ENCODE measurements at regions not wholly inside any gene's neighbourhood (a gene's known extent, or its start where the extent isn't known, plus 50 kb on each side); places are given as distances from the start of the nearest gene placed in this dataset.

DNA sequence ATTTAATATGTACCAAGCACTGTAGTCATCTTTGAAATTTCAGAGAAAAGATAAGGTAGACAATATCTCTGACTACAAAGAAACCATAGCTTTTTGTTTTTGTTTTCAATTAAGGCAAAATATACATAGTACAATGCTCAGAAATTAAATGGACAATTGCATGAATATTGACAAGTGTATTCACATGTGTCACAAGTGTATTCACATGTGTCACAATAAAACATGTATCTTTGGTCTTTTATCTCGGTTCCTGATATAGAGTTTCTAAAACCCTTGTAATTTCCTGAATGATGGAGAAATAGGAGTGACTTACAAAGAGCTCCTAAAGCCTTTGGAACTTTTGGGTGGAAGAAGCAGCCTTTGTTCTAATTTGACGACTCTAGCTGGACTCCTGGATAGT, 756.4 kb downstream of the EPHA4 start:
- TF ChIP-seq, protein P1, sequence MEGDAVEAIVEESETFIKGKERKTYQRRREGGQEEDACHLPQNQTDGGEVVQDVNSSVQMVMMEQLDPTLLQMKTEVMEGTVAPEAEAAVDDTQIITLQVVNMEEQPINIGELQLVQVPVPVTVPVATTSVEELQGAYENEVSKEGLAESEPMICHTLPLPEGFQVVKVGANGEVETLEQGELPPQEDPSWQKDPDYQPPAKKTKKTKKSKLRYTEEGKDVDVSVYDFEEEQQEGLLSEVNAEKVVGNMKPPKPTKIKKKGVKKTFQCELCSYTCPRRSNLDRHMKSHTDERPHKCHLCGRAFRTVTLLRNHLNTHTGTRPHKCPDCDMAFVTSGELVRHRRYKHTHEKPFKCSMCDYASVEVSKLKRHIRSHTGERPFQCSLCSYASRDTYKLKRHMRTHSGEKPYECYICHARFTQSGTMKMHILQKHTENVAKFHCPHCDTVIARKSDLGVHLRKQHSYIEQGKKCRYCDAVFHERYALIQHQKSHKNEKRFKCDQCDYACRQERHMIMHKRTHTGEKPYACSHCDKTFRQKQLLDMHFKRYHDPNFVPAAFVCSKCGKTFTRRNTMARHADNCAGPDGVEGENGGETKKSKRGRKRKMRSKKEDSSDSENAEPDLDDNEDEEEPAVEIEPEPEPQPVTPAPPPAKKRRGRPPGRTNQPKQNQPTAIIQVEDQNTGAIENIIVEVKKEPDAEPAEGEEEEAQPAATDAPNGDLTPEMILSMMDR (tag by site-specific recombination; IDR thresholded peaks at IDR 0.05), result no peak
- no peak for TF ChIP-seq SETDB1 (IDR thresholded peaks at IDR 0.05; ENCODE audit: insufficient read length, low read length)
- no peak for TF ChIP-seq ZBTB17 (tag by site-specific recombination; IDR thresholded peaks at IDR 0.05)
- no peak for TF ChIP-seq ZNF629 (tag by site-specific recombination; IDR thresholded peaks at IDR 0.05)
- TF ChIP-seq ZNF23 (tag by site-specific recombination; IDR thresholded peaks at IDR 0.05; ENCODE audit: borderline replicate concordance), result no peak
- TF ChIP-seq, protein P2, sequence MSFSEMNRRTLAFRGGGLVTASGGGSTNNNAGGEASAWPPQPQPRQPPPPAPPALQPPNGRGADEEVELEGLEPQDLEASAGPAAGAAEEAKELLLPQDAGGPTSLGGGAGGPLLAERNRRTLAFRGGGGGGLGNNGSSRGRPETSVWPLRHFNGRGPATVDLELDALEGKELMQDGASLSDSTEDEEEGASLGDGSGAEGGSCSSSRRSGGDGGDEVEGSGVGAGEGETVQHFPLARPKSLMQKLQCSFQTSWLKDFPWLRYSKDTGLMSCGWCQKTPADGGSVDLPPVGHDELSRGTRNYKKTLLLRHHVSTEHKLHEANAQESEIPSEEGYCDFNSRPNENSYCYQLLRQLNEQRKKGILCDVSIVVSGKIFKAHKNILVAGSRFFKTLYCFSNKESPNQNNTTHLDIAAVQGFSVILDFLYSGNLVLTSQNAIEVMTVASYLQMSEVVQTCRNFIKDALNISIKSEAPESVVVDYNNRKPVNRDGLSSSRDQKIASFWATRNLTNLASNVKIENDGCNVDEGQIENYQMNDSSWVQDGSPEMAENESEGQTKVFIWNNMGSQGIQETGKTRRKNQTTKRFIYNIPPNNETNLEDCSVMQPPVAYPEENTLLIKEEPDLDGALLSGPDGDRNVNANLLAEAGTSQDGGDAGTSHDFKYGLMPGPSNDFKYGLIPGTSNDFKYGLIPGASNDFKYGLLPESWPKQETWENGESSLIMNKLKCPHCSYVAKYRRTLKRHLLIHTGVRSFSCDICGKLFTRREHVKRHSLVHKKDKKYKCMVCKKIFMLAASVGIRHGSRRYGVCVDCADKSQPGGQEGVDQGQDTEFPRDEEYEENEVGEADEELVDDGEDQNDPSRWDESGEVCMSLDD (tag by site-specific recombination; IDR thresholded peaks at IDR 0.05), result no peak
- no peak for TF ChIP-seq ZNF391 (tag by site-specific recombination; IDR thresholded peaks at IDR 0.05; ENCODE audit: borderline replicate concordance, low read depth)
- TF ChIP-seq, protein P3, sequence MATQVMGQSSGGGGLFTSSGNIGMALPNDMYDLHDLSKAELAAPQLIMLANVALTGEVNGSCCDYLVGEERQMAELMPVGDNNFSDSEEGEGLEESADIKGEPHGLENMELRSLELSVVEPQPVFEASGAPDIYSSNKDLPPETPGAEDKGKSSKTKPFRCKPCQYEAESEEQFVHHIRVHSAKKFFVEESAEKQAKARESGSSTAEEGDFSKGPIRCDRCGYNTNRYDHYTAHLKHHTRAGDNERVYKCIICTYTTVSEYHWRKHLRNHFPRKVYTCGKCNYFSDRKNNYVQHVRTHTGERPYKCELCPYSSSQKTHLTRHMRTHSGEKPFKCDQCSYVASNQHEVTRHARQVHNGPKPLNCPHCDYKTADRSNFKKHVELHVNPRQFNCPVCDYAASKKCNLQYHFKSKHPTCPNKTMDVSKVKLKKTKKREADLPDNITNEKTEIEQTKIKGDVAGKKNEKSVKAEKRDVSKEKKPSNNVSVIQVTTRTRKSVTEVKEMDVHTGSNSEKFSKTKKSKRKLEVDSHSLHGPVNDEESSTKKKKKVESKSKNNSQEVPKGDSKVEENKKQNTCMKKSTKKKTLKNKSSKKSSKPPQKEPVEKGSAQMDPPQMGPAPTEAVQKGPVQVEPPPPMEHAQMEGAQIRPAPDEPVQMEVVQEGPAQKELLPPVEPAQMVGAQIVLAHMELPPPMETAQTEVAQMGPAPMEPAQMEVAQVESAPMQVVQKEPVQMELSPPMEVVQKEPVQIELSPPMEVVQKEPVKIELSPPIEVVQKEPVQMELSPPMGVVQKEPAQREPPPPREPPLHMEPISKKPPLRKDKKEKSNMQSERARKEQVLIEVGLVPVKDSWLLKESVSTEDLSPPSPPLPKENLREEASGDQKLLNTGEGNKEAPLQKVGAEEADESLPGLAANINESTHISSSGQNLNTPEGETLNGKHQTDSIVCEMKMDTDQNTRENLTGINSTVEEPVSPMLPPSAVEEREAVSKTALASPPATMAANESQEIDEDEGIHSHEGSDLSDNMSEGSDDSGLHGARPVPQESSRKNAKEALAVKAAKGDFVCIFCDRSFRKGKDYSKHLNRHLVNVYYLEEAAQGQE (tag by site-specific recombination; IDR thresholded peaks at IDR 0.05), result no peak
- TF ChIP-seq, protein P4, sequence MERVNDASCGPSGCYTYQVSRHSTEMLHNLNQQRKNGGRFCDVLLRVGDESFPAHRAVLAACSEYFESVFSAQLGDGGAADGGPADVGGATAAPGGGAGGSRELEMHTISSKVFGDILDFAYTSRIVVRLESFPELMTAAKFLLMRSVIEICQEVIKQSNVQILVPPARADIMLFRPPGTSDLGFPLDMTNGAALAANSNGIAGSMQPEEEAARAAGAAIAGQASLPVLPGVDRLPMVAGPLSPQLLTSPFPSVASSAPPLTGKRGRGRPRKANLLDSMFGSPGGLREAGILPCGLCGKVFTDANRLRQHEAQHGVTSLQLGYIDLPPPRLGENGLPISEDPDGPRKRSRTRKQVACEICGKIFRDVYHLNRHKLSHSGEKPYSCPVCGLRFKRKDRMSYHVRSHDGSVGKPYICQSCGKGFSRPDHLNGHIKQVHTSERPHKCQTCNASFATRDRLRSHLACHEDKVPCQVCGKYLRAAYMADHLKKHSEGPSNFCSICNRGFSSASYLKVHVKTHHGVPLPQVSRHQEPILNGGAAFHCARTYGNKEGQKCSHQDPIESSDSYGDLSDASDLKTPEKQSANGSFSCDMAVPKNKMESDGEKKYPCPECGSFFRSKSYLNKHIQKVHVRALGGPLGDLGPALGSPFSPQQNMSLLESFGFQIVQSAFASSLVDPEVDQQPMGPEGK (tag by site-specific recombination; IDR thresholded peaks at IDR 0.05), result no peak
- TF ChIP-seq ZNF24 (tag by site-specific recombination; IDR thresholded peaks at IDR 0.05), result no peak
- no peak for TF ChIP-seq ZNF624 (tag by site-specific recombination; IDR thresholded peaks at IDR 0.05)
